ENCODE measurements at regions not wholly inside any gene's neighbourhood (a gene's known extent, or its start where the extent isn't known, plus 50 kb on each side); places are given as distances from the start of the nearest gene placed in this dataset.

DNA sequence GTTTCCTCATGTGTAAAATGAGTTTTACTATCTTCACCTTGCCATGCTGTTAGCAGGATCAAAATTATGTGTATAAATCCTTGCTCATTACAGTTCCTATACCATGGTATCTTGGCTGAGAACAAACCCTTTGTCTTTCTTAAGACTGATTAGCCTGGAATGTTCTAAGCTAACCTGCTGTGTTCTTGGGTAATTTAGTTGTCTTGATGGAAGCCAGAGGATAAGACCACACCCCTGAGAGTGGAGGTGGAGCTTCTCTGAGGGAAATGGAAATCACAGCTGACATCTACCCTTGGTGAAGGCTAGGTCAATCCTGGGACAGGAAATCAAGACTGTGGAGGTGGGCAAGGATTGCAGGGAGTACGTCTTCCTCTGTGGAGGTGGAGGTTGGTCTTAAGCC is 206.1 kb upstream of the ARHGAP20 start:
- TF ChIP-seq, protein P1, sequence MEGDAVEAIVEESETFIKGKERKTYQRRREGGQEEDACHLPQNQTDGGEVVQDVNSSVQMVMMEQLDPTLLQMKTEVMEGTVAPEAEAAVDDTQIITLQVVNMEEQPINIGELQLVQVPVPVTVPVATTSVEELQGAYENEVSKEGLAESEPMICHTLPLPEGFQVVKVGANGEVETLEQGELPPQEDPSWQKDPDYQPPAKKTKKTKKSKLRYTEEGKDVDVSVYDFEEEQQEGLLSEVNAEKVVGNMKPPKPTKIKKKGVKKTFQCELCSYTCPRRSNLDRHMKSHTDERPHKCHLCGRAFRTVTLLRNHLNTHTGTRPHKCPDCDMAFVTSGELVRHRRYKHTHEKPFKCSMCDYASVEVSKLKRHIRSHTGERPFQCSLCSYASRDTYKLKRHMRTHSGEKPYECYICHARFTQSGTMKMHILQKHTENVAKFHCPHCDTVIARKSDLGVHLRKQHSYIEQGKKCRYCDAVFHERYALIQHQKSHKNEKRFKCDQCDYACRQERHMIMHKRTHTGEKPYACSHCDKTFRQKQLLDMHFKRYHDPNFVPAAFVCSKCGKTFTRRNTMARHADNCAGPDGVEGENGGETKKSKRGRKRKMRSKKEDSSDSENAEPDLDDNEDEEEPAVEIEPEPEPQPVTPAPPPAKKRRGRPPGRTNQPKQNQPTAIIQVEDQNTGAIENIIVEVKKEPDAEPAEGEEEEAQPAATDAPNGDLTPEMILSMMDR (IDR thresholded peaks at IDR 0.05), result no peak
- no peak for TF ChIP-seq POLR2A (IDR thresholded peaks at IDR 0.05)
